HG03439 (cell line): ENCODE measurements at regions not wholly inside any gene's neighbourhood (a gene's known extent, or its start where the extent isn't known, plus 50 kb on each side); places are given as distances from the start of the nearest gene placed in this dataset.
"Not testable (repeated sequence)": the region's sequence is repeated elsewhere in the genome, so short reads cannot be mapped to it uniquely, and the experiment has no call there.

Experiments
- ATAC-seq: cut with Tn5 transposase; IDR thresholded peaks from one replicate; pipeline ENCODE4 v1.9.1; 2021; ENCODE audit warnings: mild to moderate bottlenecking, moderate library complexity; ENCODE audit not compliant: unreplicated experiment

- ATAC-seq, result no peak
These were observed 1435.9 kb downstream of the OTOL1 start for GRCh38 chr3:162932503-162932902.

- ATAC-seq, result no peak
These were observed 1437.0 kb downstream of the OTOL1 start for GRCh38 chr3:162933656-162934055.

- ATAC-seq, result no peak
These were observed 1440.1 kb downstream of the OTOL1 start for GRCh38 chr3:162936706-162937105.

- no peak for ATAC-seq
These were observed 1441.5 kb downstream of the OTOL1 start for GRCh38 chr3:162938083-162938482.

GRCh38 chr3:162945626-162946025 lies 1449.0 kb downstream of the OTOL1 start:
- no peak for ATAC-seq

- ATAC-seq, result no peak
These were observed 1460.1 kb downstream of the OTOL1 start for GRCh38 chr3:162956711-162957110.

- no peak for ATAC-seq
These were observed 1463.7 kb downstream of the OTOL1 start for GRCh38 chr3:162960269-162960668.

- no peak for ATAC-seq
These were observed 1473.7 kb downstream of the OTOL1 start for GRCh38 chr3:162970292-162970691.

- no peak for ATAC-seq
These were observed 1475.1 kb downstream of the OTOL1 start for GRCh38 chr3:162971715-162972114.

GRCh38 chr3:162973428-162973917 lies 1476.9 kb downstream of the OTOL1 start:
- no peak for ATAC-seq

- no peak for ATAC-seq
These were observed 1481.5 kb downstream of the OTOL1 start for GRCh38 chr3:162978136-162978535.

- ATAC-seq, result no peak
These were observed 1488.1 kb downstream of the OTOL1 start for GRCh38 chr3:162984746-162985145.

- ATAC-seq, result not testable (repeated sequence)
These were observed 1490.6 kb downstream of the OTOL1 start for GRCh38 chr3:162987085-162987794.

- ATAC-seq, result no peak
These were observed 1496.1 kb downstream of the OTOL1 start for GRCh38 chr3:162992741-162993140.

GRCh38 chr3:162994165-162994564 lies 1497.6 kb downstream of the OTOL1 start:
- no peak for ATAC-seq

- no peak for ATAC-seq
These were observed 1499.8 kb downstream of the OTOL1 start for GRCh38 chr3:162996368-162996767.

GRCh38 chr3:162998205-162998604 lies 1501.6 kb downstream of the OTOL1 start:
- ATAC-seq, result no peak

GRCh38 chr3:163011596-163011995 lies 1515.0 kb downstream of the OTOL1 start:
- ATAC-seq, result no peak

GRCh38 chr3:163016251-163016650 lies 1519.6 kb downstream of the OTOL1 start:
- ATAC-seq, result no peak

GRCh38 chr3:163018067-163018466 lies 1521.5 kb downstream of the OTOL1 start:
- no peak for ATAC-seq

GRCh38 chr3:163018664-163019063 lies 1522.1 kb downstream of the OTOL1 start:
- ATAC-seq, result no peak

- no peak for ATAC-seq
These were observed 1522.7 kb downstream of the OTOL1 start for GRCh38 chr3:163019260-163019659.

- ATAC-seq, result no peak
These were observed 1537.0 kb downstream of the OTOL1 start for GRCh38 chr3:163033652-163034051.
